Fibroblast of peridontal ligament (primary cell): ENCODE measurements at regions not wholly inside any gene's neighbourhood (a gene's known extent, or its start where the extent isn't known, plus 50 kb on each side); places are given as distances from the start of the nearest gene placed in this dataset.

ENCODE experiments used
- DNase-seq: peaks from one replicate; pipeline ENCODE4 v3.0.0-alpha.2; 2010; ENCODE audit errors: extremely low read depth

DNA sequence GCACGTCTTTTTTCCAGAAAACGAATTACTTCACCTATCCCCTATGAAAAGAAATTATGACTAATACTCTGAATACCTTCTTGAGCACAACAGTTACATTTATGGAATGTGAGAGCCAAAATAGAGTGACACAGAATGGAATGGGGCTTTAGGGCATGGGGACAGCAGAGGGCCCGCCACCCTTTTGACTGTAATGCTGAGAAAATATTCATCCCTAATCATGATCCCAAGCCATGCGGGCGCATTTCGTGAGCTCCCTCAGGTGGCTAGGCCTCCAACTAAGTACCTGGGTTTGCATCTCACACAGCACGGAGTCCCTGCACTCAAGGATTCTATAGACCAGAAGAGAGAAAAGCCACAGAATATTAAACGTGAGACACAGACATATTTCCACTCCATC is 212.6 kb downstream of the SOD2 start:
- DNase-seq: no peak

DNA sequence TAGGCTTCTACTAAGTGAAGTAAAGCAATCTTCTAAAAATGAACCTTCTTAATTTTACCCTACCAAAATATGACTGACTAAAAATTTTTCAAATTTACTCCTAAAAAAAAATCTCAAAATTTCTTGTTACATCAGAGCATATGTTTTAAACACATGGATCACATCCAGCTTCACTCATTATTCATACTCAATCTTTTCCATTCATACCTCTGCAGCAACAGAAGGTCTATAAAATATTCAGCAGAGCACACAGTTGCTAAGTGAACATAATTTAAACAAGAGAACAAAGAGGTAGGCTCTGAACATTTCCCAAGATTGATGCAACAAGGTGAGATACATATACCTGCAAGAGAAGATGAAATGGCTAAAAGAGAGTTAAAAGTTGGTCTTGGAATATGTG is 213.9 kb downstream of the SOD2 start:
- DNase-seq: no peak

DNA sequence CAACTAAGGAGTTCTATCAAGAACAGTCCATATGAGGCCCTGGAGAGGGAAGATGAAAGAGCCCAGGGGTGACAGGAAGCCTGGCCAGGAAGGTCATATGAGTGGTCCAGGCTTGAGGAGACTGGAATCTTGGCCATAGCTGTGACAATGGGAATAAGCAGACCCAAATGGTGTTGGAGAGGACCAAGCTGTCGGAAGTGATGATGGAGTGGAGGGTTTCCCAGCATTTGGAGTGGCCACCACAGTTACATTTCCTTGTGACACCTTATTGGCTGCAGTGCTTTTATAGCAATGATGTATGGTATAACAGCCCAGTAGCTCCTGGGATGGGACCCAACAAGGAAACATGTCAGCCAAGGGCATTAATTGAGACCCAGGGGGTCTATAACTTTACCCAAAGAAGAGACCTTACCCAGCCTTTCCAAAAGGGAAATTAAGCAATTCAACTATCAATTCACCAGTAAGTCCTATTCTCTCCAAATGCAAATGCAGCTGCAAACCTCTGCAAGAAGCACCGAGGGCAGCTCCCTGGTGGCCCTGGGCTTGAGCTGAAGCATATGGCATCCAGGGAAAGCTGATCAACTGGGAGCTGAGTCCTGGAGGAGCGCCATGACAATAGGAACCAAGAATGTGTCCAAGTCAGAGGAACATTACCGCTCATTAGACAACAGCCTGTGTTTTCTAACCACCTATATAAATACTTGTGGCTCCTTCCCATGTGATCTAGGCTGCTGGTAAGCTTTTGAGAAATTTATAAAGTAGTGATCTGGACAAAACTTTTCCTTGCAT is 219.4 kb downstream of the SOD2 start:
- DNase-seq: peak; percentile 13

DNA sequence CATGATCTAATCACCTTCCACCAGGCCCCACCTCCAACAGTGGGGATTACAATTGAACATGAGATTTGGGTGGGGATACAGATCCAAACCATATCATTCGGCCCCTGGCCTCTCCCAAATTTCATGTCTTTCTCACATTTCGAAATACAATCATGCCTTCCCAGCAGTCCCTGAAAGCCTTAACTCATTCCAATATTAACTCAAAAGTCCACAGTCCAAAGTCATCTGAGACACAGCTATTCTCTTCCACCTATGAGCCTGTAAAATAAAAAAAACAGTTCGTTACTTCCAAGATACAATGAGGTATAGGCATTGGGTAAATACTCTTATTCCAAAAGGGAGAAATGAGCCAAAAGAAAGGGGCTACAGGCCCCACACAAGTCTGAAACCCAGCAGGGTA is 222.6 kb downstream of the SOD2 start:
- no peak for DNase-seq

DNA sequence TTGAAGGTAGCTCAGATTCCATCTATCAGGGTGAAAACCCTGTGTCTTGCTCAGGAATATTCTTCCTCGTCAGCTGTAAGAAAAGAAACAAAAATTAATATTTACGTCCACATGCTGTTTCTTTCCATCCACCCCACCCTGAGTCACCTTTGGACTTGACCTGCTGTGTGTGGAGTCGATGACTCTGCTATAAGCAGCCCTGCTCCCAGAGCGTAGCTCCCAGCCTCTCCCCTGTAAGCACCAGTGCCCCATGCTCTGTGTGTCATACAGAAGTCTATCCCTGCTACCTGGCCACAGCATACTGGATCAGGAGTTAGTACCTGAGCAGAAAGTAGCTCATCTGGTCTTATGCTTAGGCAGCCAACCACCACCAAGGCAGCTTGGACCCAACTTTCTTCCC is 223.6 kb downstream of the SOD2 start:
- no peak for DNase-seq

DNA sequence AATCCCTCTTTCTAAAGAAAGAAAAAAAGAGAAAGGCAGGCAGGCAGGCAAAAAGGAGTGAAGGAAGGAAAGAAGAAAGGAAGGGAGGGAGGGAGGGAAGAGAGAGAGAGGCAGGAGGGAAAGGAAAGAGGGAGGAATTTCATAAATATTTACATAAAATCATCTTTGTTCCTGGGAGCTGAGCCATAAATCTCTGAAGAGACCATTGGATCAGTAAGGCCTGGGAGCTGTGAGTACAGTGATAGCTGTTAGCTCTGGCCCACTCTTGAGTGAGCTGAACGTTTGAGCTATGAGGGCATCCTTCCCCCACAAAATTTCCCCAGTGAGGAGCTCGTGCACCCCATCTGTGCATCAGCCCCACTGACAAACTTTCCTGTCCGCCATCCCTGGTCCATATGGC is 224.0 kb downstream of the SOD2 start:
- no peak for DNase-seq

DNA sequence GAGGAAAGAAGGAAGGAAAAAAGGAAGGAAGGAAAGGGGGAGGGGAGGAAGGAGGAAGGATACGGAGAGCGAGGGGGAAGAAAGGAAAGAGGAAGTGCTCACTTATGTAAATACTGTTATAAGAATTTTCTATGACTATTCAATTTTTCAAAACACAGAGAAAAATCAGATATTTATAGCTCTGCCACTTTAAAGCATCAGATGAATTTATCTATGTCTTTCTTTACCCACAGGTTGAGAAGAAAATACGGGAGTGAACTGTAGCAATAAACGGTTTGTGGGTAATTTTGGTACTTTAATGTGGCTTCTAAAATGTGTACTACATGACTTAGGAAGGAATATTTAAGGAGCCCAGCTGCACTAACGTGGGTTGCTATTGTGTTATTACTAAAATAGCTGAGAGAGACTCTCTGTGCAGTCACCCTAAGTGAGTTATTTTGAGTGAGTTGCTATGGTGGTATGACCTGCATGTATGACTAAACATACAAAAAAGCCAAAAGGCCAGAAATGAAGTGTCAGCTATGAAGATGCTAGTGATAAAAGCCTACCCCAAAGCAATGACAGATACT is 225.5 kb downstream of the SOD2 start:
- no peak for DNase-seq

DNA sequence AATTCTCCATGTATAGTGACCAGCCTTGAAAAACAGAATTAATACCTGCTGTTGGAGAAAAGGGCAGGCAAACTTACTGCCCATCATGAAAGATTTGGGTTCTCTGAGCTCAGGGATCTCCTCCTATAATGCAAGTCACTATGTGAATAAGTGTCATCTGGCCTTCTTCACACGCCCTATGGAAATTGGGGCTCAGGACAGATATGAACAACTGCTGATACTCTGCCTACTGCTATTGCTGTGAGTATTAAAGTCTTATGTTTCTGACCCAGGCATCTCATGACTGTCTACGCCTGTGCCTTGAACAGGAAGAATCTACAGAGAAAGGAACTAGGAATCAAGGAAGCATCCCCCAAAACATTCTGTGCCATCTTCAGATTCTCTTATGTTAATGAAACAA is 226.1 kb downstream of the SOD2 start:
- no peak for DNase-seq

DNA sequence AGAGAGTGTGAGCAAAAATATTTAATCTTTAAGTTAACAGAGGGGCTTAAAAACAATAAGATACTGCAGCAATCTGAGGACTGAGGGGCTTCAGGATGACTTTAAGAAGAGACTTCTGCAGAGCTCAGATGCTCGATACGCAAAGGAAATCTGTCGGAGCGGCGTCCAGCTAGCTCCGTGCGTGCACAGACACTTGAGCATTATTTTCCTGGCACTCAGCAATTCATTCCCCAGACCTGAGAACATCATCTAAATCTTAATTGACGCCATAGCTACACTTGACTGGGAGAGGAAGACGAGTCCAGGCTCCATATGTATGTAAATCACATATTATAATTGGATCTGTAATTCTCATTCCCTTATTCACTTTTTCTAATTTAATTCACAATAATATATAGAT is 228.2 kb downstream of the SOD2 start:
- no peak for DNase-seq

DNA sequence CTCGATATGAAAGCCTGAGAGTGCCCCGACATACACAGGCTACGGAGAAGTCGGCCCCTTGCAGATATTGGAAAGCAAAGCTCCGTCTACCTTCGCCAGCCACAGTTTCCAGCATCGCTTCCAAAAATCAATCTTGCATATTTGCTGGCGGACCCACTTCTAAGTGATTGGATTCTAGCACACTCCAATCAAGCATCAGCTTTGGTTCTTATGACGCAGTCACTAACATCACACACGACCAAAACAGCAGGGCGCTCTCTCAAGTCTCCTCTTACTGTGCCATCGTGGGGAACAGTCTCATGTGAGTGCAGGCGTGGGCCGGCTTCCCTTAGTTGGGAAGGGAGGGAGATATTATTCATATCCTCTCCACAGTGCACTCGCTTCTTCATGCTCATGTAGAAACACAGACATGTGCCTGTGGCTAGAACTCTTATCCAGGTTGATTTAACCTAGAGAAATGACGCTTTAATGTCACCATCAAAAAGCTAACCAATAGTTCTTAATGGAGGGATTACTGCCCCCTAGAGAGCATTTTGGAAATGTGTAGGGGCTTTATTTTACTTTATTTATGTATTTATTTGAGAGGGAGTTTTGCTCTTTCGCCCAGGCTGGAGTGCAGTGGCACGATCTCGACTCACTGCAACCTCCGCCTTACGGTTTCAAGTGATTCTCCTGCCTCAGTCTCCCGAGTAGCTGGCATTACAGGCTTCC is 229.8 kb downstream of the SOD2 start:
- DNase-seq: peak; percentile 16

DNA sequence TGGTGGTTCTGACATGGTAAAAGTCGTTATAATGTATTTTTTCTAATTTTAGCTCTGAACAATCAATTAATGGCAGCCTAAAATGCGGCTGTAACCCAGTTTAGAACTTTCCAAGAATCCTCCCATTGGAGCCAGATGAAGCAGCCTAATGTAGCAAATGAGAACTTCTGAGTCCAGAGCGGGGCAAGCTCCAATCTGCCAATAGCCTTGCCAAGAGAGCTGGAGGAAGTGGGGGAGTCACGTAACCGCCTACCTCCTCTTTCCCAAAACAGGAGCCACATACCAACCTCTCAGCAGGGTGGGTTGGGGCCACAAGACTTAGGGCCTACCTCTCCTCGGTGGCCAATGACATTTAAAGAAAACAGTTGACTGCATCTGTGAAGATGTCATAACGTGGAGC is 230.6 kb downstream of the SOD2 start:
- no peak for DNase-seq

DNA sequence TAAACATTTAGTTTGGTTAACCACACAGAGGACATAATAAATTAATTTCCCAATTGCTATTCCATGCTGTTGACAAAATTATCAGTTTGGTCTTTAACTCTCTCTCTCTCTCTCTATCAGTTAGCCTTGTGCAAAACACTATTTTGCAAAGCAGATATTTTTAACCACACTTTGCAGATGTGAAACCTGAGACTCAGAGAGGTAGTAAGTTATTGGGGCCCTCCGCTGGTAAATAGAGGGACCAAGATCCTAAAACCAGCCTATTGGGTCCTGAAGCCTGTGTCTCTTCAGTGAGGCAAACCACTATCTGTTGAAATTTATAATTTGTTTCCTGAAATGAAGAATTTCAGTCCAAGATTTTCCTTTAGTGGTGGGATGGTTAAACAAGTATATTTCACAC is 231.0 kb downstream of the SOD2 start:
- no peak for DNase-seq

DNA sequence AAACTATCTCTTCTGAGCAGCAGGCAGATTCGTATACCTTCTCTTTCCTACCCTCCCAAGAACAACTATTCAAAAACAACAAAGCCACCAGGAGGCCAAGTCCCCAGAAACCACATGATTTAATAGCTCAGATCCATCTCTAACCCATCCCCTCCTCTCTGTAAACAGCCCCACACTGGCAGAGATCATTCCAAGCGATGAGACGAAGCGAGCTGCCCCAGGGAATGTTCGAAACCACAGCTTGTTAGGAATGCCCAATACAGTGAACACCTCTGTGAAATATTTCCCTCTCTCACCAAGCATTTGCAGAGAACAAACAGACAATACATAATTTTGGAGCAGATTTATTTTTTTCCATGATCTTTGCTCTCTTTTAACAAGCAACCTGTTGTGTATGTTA is 231.8 kb downstream of the SOD2 start:
- no peak for DNase-seq

DNA sequence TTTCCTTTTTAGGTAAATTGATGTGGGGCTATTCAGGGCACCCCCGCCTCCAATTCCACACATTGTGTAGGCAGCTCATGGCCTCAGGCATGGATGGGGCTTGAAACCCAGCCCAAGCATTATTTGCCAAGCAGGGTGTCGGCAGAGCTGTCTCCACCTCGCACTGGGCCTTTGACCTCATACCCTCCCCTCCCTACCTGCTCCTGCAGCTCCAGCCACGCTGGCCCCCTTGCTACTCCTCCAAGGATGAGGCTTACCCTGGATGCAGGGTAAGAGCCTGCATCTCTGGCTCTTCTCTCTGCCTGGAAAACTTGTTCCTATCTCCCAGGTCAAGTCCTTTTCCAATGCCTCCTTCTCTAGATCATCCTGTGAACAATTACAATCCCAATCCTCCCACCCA is 232.6 kb downstream of the SOD2 start:
- no peak for DNase-seq

DNA sequence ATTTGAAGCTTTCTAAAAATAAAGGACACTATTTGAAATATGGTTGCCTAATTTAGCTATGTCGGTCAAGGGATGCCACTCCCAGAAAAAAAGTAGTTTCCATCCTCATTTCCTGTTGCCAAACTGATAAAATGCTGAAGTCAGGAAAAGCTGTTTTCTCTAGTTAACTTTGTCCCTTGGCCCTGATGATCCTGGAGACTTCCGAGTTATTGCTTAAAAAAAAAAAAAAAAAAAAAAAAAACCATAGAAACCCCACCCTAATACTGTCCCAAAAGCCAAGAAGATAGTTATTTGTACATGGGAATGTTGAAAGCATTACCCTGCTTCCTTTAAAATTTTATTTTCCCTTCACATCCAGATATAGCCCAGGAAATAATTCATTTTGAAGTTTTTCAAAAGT is 236.7 kb downstream of the SOD2 start:
- DNase-seq: no peak

DNA sequence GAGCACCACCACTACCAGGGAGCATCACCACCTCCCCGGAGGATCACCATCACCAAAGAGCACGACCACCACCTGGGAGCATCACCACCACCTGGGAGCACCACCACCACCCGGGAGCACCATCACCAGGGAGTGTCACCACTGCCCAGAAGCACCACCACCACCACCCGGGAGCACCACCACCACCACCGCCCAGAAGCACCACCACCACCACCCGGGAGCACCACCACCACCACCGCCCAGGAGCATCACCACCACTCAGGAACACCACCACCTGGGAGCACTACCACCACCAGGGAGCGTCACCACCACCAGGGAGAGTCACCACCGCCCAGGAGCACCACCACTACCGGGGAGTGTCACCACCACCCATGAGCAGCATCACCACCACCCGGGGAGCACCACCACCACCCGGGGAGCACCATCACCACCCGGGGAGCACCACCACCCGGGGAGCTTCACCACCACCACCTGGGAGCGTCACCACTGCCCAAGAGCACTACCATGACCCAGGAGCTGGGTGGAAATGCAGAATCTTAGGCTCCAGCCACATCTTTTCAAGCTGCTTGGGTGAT is 237.3 kb downstream of the SOD2 start:
- no peak for DNase-seq

DNA sequence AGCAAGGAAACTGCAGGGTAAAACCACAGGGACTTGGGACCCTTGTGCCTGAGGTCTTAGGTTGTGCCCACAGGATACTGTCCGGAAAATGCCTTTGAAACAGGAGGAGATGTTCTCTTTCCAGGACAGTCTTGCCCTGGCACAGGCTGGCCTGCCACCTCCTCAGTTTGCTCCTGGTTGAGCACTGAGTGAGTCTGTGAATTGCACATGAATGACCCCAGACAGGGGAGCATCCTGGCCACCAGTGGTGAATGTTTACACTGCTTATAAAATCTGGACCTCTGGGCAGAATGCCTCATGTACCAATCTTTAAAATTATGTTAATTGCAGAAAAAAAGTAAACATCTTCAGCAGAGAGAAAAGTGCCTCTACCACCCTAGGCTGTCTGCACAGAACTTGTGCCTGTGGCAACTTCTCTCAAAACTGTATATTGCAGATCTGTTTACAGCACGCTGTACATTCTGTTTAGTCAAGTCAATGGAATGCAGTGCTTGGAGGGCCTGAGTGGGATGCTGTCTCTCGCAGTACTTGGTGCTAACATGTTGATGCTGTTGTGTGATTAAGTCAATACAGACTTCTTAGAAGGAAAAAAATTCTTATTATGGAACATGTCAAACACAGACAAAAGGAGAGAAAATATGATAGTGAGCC is 242.1 kb downstream of the SOD2 start:
- DNase-seq: peak; percentile 9

DNA sequence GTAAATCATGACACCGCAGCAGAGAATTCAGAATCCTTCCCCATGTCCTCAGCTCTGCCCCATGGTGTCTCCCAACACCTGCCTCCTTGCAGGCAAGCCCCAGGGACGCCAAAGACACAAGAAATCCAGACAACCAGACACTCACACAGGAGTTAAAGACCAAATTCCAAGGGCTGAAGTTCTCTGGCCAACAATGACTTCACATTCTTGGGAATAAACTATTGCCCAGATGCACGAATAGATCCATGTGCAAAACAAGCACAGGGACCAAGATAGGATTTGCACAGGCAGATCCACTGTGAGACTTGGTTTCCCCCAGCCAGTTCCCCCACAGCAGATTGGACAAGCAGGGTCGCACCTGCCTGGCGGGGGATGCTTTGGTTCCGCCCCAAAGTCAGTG is 246.7 kb downstream of the SOD2 start:
- no peak for DNase-seq

DNA sequence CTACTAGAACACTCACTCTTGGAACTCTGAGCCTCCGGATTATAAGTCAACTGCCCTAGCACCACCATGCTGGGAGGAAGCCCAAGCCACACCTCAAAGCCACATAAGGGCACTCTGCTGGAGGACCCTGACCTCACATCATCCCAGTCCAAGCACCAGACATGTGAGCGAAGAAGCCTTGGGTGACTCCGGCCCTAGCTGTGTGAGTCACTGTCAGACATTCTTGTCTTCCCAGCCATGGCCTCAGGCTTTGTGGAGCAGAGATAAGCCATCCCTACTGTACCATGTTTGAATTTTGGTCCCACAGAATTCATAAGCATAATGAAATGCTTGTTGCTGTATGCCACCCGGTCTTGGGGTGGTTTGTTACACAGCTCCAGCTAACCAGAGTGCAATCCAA is 247.7 kb downstream of the SOD2 start:
- DNase-seq: no peak

DNA sequence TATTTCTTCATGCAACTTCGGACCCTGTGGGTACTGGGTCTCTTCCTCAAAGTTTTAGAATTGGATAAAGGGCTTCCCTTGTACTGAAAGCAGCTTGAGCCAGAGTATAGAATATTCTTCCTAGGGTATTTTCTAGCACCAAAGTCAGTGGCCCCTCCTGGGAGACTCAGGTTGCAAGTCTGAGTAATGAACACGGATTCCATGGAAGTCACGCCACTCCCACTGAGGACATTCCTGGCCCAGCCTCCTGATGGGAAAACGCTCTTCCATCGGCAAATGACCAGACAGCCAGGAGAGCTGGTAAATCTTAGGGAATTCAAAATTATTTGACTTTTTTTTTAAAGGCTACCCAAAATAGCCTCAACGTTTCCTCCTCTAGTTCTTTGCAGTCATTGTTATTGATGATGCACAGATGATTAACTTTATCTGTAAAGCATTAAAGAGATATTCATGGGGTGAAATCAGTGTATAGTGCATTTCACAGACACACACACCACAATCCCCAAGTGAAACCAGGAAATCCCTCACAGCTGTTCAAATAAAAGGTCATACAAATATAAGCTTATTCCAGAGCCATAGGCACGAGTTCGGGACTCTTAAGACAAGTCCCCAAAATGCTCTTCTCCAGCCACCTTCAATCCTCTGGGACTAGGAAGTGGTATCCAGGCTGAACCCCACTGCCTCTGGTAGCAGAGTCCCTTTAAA is 248.8 kb downstream of the SOD2 start:
- no peak for DNase-seq

DNA sequence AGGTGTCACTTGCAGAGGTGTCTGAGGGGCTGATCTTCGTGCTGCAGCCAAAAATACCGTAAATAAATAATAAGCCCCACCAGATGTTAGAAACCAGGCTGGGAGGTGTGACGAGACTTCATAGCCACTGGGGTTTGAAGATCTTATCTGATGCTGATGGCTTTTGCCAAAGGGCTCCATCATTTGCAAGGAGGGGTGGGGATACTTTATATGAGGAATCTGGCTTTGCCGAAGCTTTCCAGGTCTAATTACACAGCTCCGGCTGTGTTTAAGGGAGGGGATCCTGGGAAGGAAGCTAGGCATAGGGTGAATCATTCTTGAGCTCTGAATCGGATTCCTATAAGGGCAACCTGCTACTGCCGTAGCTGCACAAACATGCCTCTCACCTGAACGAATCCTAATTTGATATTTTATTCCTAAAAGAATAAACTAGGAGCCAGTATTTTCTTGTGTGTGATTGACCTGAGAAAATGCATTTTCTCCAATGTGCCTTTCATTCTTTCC is 249.6 kb downstream of the SOD2 start:
- DNase-seq: no peak

DNA sequence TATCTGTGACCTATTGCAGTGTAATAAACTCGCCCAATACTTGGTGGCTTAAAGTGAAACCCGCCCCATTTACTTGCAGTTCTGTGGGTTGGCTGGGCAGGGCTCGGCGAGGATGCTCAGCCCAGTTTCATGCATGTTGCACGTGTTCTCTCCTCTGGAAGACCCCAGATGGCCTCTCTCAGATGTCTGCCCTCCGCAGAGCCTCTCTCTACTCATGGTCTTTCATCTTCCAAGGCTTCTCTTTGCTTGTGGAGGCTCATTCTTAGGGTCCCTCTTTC is 251.4 kb downstream of the SOD2 start:
- DNase-seq: no peak
